ENCODE measurements at regions not wholly inside any gene's neighbourhood (a gene's known extent, or its start where the extent isn't known, plus 50 kb on each side); places are given as distances from the start of the nearest gene placed in this dataset.

GRCh38 chr5:154683101-154683880 is 71.9 kb upstream of the LARP1 start:
- Histone ChIP-seq H3K4me2 (peak overlapping the region; percentile 83), H3K27ac (peak overlapping the region; percentile 92 to 93), H3K9me3 (peaks cover 18% of the 10 kb centered on the region), H3K4me3 (peak overlapping the region; percentile 43), H3K4me1 (peaks cover 10% of the 10 kb centered on the region)
- ChIA-PET CTCF (interaction anchor here (0.6 to 1.7 kb wide), 3 partner anchors 11 to 103 kb away, joined by 3 to 6 read pairs (median 4); no protein-coding TSS in a partner anchor), POLR2A (interaction anchor here (0.6 to 1.0 kb wide), 8 partner anchors 16 to 240 kb away, joined by 3 to 7 read pairs (median 4); partner anchors contain the start of gene CNOT8)
- TF ChIP-seq JUN (IDR thresholded peaks at IDR 0.05) (peak in 1 of 2 experiments; percentile 0; a peak in 1 of 5 replicates), CEBPB (IDR thresholded peaks at IDR 0.05) (no peak), EP300 (IDR thresholded peaks at IDR 0.05) (no peak), HMGXB4 (CRISPR knock-in tag; IDR thresholded peaks at IDR 0.05; ENCODE audit: borderline replicate concordance) (no peak), SMC3 (IDR thresholded peaks at IDR 0.05) (no peak), HOXA7 (CRISPR knock-in tag; IDR thresholded peaks at IDR 0.05) (no peak), PHF8 (IDR thresholded peaks at IDR 0.05; ENCODE audit: borderline replicate concordance, low read depth) (peak; percentile 35; the same call in 1 of the 2 replicates), EHMT2 (IDR thresholded peaks at IDR 0.05; ENCODE audit: low read depth) (no peak), SREBF2 (IDR thresholded peaks at IDR 0.05) (no peak), HOXB5 (CRISPR knock-in tag; IDR thresholded peaks at IDR 0.05) (0 out of 2 replicates have a peak, but pooled peaks have one; percentile 53), CBX8 (IDR thresholded peaks at IDR 0.05) (no peak), PBX3 (IDR thresholded peaks at IDR 0.05) (no peak), KDM5A (IDR thresholded peaks at IDR 0.05) (no peak), EHF (CRISPR knock-in tag; IDR thresholded peaks at IDR 0.05) (peak; percentile 67; the same call in 1 of the 2 replicates), ZFP36 (IDR thresholded peaks at IDR 0.05; ENCODE audit: borderline replicate concordance, partially characterized antibody) (peak; percentile 69), BHLHE40 (IDR thresholded peaks at IDR 0.05; ENCODE audit: low read depth, low read length) (no peak), FOXS1 (CRISPR knock-in tag; IDR thresholded peaks at IDR 0.05) (no peak), KDM1A (IDR thresholded peaks at IDR 0.05; ENCODE audit: low read depth) (no peak), RARB (CRISPR knock-in tag; IDR thresholded peaks at IDR 0.05) (no peak), HOXB13 (CRISPR knock-in tag; IDR thresholded peaks at IDR 0.05; ENCODE audit: low read depth) (no peak; the same call in 1 of the 2 replicates), NR3C1 (IDR thresholded peaks at IDR 0.05) (no peak), HEYL (CRISPR knock-in tag; IDR thresholded peaks at IDR 0.05) (no peak), FOSB (CRISPR knock-in tag; IDR thresholded peaks at IDR 0.05) (no peak)
- FAIRE-seq: no peak
- peak in 1 of 2 experiments; percentile 36 for DNase-seq (ENCODE audit: low read depth in 1 of 2, low spot score in 1 of 2)
- peak; percentile 51 to 64; a peak in 5 of 6 replicates for ATAC-seq
- WGBS (ENCODE audit: missing lambda C conversion rate): 26% methylated on average over 8 of the region's 16 CpGs

GRCh38 chr5:154679501-154679900 is 75.7 kb upstream of the LARP1 start:
- H3K27ac ChIP-seq: 0 out of 6 replicates have a peak overlapping the region, but pooled peaks of 1 of the 2 experiments have one; percentile 21
- H3K9me3 ChIP-seq: no peaks in the 10 kb centered on the region
- no peak overlapping the region for H3K4me3 ChIP-seq
- ChIA-PET POLR2A (no interaction called here), CTCF (interaction anchor here (1.5 to 1.6 kb wide), 2 partner anchors 10 to 30 kb away, joined by 5 to 7 read pairs; no protein-coding TSS in a partner anchor)
- ATAC-seq (no peak), FAIRE-seq (no peak), DNase-seq (ENCODE audit: low read depth in 1 of 2, low spot score in 1 of 2) (no peak)
- WGBS (ENCODE audit: missing lambda C conversion rate): 91% methylated on average over 4 of the region's 4 CpGs
- no peak overlapping the region for H3K4me2 ChIP-seq
- peaks cover 10% of the 10 kb centered on the region for H3K4me1 ChIP-seq
- no peak for TF ChIP-seq HEYL (CRISPR knock-in tag; IDR thresholded peaks at IDR 0.05)
- TF ChIP-seq EHMT2 (IDR thresholded peaks at IDR 0.05; ENCODE audit: low read depth): no peak
- TF ChIP-seq NFE2L2 (conservative IDR thresholded peaks at IDR 0.05; ENCODE audit: low read length): no peak
- no peak for TF ChIP-seq JUN (IDR thresholded peaks at IDR 0.05)
- TF ChIP-seq POLR2AphosphoS2 (conservative IDR thresholded peaks at IDR 0.05; ENCODE audit: low read length): no peak
- TF ChIP-seq HDAC2 (IDR thresholded peaks at IDR 0.05): no peak
- no peak for TF ChIP-seq MAFK (IDR thresholded peaks at IDR 0.05; ENCODE audit: partially characterized antibody)
- TF ChIP-seq CHD2 (IDR thresholded peaks at IDR 0.05; ENCODE audit: low read length, partially characterized antibody): no peak
- no peak for TF ChIP-seq BHLHE40 (IDR thresholded peaks at IDR 0.05; ENCODE audit: low read depth, low read length)
- no peak for TF ChIP-seq ESRRA (IDR thresholded peaks at IDR 0.05; ENCODE audit: borderline replicate concordance, low read length)
- TF ChIP-seq MYC (IDR thresholded peaks at IDR 0.05; ENCODE audit: borderline replicate concordance, low read length): no peak
- no peak for TF ChIP-seq KDM1A (IDR thresholded peaks at IDR 0.05; ENCODE audit: low read depth)
- no peak for TF ChIP-seq REST (IDR thresholded peaks at IDR 0.05)
- no peak for TF ChIP-seq NR3C1 (IDR thresholded peaks at IDR 0.05)
- no peak for TF ChIP-seq ZNF302 (CRISPR knock-in tag; IDR thresholded peaks at IDR 0.05)
- no peak for TF ChIP-seq RFX5 (IDR thresholded peaks at IDR 0.05)

All from A549 (cell line).